Uterus (tissue), 3 donors: ENCODE measurements at regions not wholly inside any gene's neighbourhood (a gene's known extent, or its start where the extent isn't known, plus 50 kb on each side); places are given as distances from the start of the nearest gene placed in this dataset.

Experiments used
- DNase-seq, 2 donors: peaks; one replicate each; pipeline ENCODE4 v3.0.0-alpha.2; 2019 to 2020
- H3K27ac ChIP-seq, 2 donors: fragments of 200-600 bp; sonication (generic); 1 replicate in 1 of 2; 2 replicates in 1 of 2; pipeline ENCODE4 v1.5.1; 2016 to 2018
- H3K27me3 ChIP-seq, 2 donors: fragments of 200-600 bp; sonication (generic); one replicate each; pipeline ENCODE4 v1.5.1; 2018 to 2019; ENCODE audit warnings: control low read depth in 1 of 2
- H3K36me3 ChIP-seq, 2 donors: fragments of 200-600 bp; sonication (generic); one replicate each; pipeline ENCODE4 v1.5.1; 2019; ENCODE audit warnings: control low read depth in 1 of 2
- H3K4me1 ChIP-seq, 2 donors: fragments of 200-600 bp; sonication (generic); one replicate each; pipeline ENCODE4 v1.5.1; 2018 to 2019; ENCODE audit warnings: control low read depth in 1 of 2
- H3K4me3 ChIP-seq, 2 donors: fragments of 200-600 bp; sonication (generic); 1 replicate in 1 of 2; 2 replicates in 1 of 2; pipeline ENCODE4 v1.5.1; 2018 to 2019; ENCODE audit warnings: mild to moderate bottlenecking in 1 of 2
- H3K9me3 ChIP-seq, 2 donors: fragments of 200-600 bp; sonication (generic); one replicate each; pipeline ENCODE4 v1.5.1; 2019; ENCODE audit warnings: control low read depth in 1 of 2
- POLR2A ChIP-seq, 2 donors: fragments of 450-650 bp; IDR thresholded peaks; one replicate each; pipeline ENCODE4 v1.6.1; 2016; ENCODE audit warnings: antibody characterized with exemption in 2 of 2, mild to moderate bottlenecking in 1 of 2, moderate library complexity in 1 of 2
- intact Hi-C: fragments of 100-400 bp; cut with DNase I; formaldehyde crosslinking; loops from one replicate; pipeline ENCODE4 v1.15.1; 2023; ENCODE audit warnings: low total_unique reads
- TF ChIP-seq, protein P1 (sequence below), 4 experiments: fragments of 200-600 bp in 2 of 4; fragments of 450-650 bp in 2 of 4; sonication (generic) in 2 of 4; IDR thresholded peaks; one replicate each; pipeline ENCODE4 v1.5.1; 2016 to 2019; ENCODE audit warnings: antibody characterized with exemption in 4 of 4, mild to moderate bottlenecking in 2 of 4, moderate library complexity in 1 of 4
- donor health status: DM: yes; HTN: yes; CAD: no.

DNA sequence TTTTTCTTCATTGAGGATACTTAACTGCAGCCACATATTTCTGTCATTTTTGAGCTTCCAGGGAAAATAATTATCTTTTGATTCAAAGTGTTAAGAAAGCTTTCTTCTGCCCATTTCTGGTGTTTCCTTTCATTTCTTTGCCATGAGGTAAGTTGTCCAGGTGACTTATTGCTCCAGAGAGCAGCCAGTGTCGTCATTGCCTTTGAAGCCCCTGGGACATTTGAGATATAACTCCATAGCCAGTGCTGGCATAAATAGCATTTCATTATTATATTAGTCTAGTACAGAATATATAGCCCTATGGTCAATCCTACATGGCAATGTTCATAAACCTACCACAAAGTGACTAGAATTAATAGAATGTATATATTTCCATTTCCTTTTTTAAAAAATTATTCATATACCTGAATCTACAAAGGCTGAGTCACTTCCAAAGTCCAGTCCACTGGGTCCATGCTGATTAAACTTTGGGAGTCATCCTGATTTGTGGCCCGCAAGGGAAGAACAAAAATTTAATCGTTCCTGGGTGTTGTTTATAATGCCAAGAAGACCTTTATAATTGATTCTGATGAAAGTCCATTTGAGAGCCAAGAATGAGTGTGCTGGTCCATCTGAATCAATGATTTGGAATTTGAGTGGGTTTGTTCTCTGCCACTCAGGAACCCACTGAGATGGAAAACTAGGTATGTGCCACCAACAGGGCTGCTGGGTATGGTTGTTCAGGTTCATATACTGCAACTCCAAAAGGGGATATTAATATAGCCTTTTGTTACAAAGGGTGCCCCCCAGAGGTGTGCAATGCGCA, 221.8 kb upstream of the PLXNA2 start:
- Histone ChIP-seq H3K4me3 (no peak overlapping the region), H3K9me3 (no peaks in the 10 kb centered on the region), H3K4me1 (no peaks in the 10 kb centered on the region), H3K27me3 (no peaks in the 10 kb centered on the region), H3K27ac (no peak overlapping the region), H3K36me3 (no peaks in the 10 kb centered on the region)
- no peak for DNase-seq
- intact Hi-C loops: no loop called here
- TF ChIP-seq, protein P1, sequence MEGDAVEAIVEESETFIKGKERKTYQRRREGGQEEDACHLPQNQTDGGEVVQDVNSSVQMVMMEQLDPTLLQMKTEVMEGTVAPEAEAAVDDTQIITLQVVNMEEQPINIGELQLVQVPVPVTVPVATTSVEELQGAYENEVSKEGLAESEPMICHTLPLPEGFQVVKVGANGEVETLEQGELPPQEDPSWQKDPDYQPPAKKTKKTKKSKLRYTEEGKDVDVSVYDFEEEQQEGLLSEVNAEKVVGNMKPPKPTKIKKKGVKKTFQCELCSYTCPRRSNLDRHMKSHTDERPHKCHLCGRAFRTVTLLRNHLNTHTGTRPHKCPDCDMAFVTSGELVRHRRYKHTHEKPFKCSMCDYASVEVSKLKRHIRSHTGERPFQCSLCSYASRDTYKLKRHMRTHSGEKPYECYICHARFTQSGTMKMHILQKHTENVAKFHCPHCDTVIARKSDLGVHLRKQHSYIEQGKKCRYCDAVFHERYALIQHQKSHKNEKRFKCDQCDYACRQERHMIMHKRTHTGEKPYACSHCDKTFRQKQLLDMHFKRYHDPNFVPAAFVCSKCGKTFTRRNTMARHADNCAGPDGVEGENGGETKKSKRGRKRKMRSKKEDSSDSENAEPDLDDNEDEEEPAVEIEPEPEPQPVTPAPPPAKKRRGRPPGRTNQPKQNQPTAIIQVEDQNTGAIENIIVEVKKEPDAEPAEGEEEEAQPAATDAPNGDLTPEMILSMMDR (IDR thresholded peaks at IDR 0.05): no peak
- TF ChIP-seq POLR2A (IDR thresholded peaks at IDR 0.05): no peak

DNA sequence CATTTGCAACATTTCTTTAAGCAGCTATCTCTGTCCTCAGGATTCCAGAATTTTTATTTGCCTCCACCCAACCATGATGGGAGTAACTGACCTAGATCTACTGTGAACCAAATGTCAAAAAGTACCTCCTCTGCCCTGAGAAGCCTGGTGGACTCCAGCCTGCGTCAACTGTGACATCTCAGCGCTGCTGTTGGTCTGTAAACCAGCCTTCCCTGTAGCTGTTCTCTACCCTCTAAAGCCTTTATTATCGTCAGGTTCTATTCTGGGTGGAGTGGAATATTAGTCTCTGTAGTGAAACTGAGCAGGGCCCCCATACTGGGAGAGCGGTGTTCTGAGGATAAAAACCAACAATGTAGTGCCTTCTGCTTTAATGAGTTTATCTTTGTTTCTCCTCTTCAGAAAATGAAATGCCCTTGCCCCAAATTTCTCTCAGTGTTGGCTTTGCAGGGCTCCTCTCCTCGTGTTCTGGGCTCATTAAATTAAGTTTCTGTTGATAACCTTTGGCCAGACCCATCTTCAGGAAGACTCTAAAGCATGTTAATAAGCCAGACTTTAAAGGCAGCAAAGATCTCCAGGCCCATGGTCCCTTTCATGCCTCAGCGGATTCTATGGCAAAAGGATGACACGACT, 223.1 kb upstream of the PLXNA2 start:
- Histone ChIP-seq H3K4me3 (no peak overlapping the region), H3K4me1 (no peaks in the 10 kb centered on the region), H3K27ac (no peak overlapping the region), H3K36me3 (no peaks in the 10 kb centered on the region), H3K9me3 (no peaks in the 10 kb centered on the region), H3K27me3 (no peaks in the 10 kb centered on the region)
- intact Hi-C loops: no loop called here
- DNase-seq: no peak
- no peak for TF ChIP-seq POLR2A (IDR thresholded peaks at IDR 0.05)
- TF ChIP-seq, protein P1 (IDR thresholded peaks at IDR 0.05): no peak

DNA sequence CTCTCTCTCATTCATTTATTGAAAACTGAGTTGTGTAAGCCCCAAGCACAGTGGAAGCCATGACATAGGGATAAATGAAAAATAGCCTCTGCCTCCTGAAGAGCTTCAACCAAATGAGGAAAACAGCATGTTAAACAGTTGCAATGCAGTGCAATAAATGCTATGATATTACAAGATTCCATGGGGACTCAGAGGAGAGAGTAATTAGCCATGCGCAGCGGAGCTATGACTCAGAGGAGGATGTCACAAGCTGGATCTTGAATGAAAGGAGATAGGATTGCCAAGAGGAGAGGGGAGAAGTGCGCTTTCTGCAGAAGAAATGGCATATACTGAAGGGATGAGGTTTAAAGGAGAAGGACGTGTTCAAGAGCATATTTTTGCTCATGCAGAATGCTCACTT, 231.3 kb upstream of the PLXNA2 start:
- no peaks in the 10 kb centered on the region for H3K27me3 ChIP-seq
- intact Hi-C loops: no loop called here
- H3K27ac ChIP-seq: no peak overlapping the region
- H3K4me3 ChIP-seq: no peak overlapping the region
- no peaks in the 10 kb centered on the region for H3K9me3 ChIP-seq
- TF ChIP-seq, protein P1 (IDR thresholded peaks at IDR 0.05): no peak
- no peak for TF ChIP-seq POLR2A (IDR thresholded peaks at IDR 0.05)
- no peaks in the 10 kb centered on the region for H3K36me3 ChIP-seq
- DNase-seq: no peak
- no peaks in the 10 kb centered on the region for H3K4me1 ChIP-seq

DNA sequence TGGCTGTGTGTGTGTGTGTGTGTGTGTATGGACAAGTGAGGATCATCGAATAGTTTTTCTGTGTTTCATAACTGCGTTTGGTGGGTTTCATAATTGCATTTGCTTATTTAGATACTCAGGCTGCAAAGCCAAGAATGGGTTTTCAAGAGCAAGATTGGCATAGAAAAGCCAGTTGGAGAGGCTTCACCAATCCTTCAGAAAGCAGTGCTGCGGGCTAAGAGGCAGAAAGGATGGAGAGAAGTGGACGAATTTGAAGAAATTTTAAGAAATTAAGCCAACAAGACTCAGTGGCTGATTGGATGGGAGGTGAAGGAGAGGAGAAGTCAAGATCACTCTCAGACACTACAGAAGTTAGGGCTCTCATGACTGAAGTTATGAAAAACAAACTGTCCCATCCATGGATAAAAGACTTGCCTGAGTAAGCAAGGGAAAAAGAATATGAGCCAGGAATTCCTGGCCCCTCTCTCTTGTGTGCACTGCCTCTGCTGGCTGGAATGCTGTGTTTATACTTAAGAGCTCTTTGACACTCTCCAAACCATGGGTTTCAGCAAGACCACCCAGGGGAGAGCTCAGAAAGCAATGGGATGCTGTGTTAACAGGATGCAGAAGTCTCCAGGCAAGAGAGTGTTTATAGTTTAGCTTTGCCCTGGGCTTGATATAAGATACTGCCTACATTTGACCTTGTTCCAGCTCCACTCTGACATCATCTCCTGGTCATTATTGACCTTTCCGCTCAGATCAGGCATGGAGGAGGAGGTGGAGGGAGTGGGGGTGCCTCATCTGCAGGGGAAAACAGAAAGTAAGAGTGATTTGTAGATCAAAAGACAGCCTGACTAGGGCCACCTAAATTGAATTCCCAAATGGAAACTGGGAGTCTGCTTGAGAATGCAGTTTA, 232.0 kb upstream of the PLXNA2 start:
- Histone ChIP-seq H3K4me3 (no peak overlapping the region), H3K27ac (no peak overlapping the region), H3K27me3 (no peaks in the 10 kb centered on the region), H3K4me1 (no peaks in the 10 kb centered on the region), H3K9me3 (no peaks in the 10 kb centered on the region), H3K36me3 (no peaks in the 10 kb centered on the region)
- no peak for DNase-seq
- intact Hi-C loops: no loop called here
- TF ChIP-seq, protein P1 (IDR thresholded peaks at IDR 0.05): peak in 1 of 4 experiments; percentile 41
- TF ChIP-seq POLR2A (IDR thresholded peaks at IDR 0.05): no peak

DNA sequence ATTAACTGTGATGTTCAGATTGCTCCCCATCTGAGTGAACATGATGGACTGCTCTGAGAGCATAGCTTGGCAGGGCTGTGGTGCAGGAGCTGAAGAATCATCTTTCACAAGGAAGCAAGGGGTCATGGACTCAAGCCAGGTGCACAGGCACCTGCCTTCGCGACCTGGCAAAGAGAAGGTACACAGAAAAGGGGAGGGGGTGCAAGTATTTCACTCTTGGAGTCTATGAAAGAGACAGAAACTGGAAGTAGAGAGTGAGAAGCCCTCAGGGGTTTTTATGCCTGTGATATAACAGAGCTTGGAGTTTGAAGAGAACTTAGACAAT, 232.6 kb upstream of the PLXNA2 start:
- intact Hi-C loops: no loop called here
- Histone ChIP-seq H3K27me3 (no peaks in the 10 kb centered on the region), H3K27ac (no peak overlapping the region), H3K9me3 (no peaks in the 10 kb centered on the region), H3K36me3 (no peaks in the 10 kb centered on the region), H3K4me3 (no peak overlapping the region), H3K4me1 (no peaks in the 10 kb centered on the region)
- no peak for DNase-seq
- no peak for TF ChIP-seq POLR2A (IDR thresholded peaks at IDR 0.05)
- TF ChIP-seq, protein P1 (IDR thresholded peaks at IDR 0.05): no peak
